HL-60 (cell line): ENCODE measurements at regions not wholly inside any gene's neighbourhood (a gene's known extent, or its start where the extent isn't known, plus 50 kb on each side); places are given as distances from the start of the nearest gene placed in this dataset.

ENCODE experiments used
- DNase-seq, 2 experiments: peaks; one replicate each; pipeline ENCODE4 v3.0.0-alpha.2; 2010 to 2020; ENCODE audit warnings: low read depth in 1 of 2, low spot score in 1 of 2
- H3K27ac ChIP-seq: fragments of 250-450 bp; sonication (Bioruptor Pico); replicated peaks from 2 replicates; pipeline ENCODE4 v1.5.1; 2020; ENCODE audit warnings: mild to moderate bottlenecking, moderate library complexity
- H3K27me3 ChIP-seq: fragments of 250-450 bp; sonication (Bioruptor Pico); 2 replicates; pipeline ENCODE4 v1.5.1; 2021; ENCODE audit warnings: mild to moderate bottlenecking, moderate library complexity; ENCODE audit not compliant: insufficient read depth, poor library complexity, severe bottlenecking
- H3K4me3 ChIP-seq: replicated peaks from 2 replicates; pipeline ENCODE4 v1.5.1; 2011; ENCODE audit warnings: mild to moderate bottlenecking, control low read depth, low read length; ENCODE audit not compliant: insufficient read depth
- CTCF ChIP-seq: IDR thresholded peaks from one replicate; pipeline ENCODE4 v1.5.1; 2011; ENCODE audit warnings: low read length, control low read depth, inconsistent platforms; ENCODE audit not compliant: insufficient read depth
- GABPA ChIP-seq: IDR thresholded peaks from 2 replicates; pipeline ENCODE4 v1.6.1; 2012; ENCODE audit warnings: low read depth
- POLR2AphosphoS5 ChIP-seq: IDR thresholded peaks from 2 replicates; pipeline ENCODE4 v1.6.1; 2012; ENCODE audit warnings: low read depth
- SPI1 ChIP-seq: IDR thresholded peaks from 2 replicates; pipeline ENCODE4 v1.6.1; 2012; ENCODE audit warnings: low read depth, mild to moderate bottlenecking, borderline replicate concordance
- TF ChIP-seq, protein P1 (sequence below): IDR thresholded peaks from 2 replicates; pipeline ENCODE4 v1.6.1; 2012; ENCODE audit warnings: low read depth; ENCODE audit not compliant: insufficient replicate concordance

DNA sequence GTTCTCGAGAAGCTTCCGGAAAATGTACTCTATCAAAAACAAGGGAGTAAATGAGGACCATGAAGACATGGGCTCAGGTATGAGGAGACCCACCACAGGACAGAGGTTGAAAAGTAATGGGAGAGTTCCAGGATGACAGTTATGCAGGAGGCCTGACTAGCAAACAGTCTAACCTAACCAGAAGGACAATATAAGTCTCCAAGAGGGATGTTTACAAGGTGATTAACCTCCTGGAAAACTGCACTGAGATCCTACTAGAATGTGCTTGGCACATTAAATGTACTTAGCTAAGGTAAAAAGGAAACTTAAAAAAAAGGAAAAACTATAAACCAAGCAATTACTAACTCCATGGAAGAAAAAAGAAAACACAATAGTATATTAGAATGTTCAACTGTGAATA, 258.3 kb downstream of the KLF5 start:
- TF ChIP-seq POLR2AphosphoS5, result no peak
- no peaks in the 10 kb centered on the region for H3K27me3 ChIP-seq
- H3K27ac ChIP-seq, result no peak overlapping the region
- H3K4me3 ChIP-seq, result no peak overlapping the region
- DNase-seq, result no peak

DNA sequence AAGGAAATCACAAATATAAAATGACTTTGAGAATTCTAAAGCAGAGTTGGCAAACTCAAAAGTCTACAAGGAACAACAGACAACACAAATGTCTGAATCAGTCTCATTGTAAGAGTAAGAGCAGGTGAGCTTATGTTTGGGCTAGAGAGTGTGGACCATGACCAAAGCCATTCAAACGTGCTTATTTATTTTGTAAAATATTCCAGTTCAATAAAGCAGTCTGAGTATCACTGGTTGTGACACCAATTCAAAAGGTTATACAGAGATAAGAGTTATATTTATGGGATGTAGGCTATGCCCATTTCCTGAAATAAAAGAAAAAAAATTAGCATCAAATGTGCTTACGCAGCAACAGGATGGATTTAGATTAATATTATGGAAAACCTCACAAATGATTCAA, 251.6 kb downstream of the KLF5 start:
- Histone ChIP-seq H3K27ac (no peak overlapping the region), H3K4me3 (no peak overlapping the region), H3K27me3 (no peaks in the 10 kb centered on the region)
- TF ChIP-seq GABPA (no peak), POLR2AphosphoS5 (no peak), CTCF (no peak), SPI1 (no peak)
- TF ChIP-seq, protein P1, sequence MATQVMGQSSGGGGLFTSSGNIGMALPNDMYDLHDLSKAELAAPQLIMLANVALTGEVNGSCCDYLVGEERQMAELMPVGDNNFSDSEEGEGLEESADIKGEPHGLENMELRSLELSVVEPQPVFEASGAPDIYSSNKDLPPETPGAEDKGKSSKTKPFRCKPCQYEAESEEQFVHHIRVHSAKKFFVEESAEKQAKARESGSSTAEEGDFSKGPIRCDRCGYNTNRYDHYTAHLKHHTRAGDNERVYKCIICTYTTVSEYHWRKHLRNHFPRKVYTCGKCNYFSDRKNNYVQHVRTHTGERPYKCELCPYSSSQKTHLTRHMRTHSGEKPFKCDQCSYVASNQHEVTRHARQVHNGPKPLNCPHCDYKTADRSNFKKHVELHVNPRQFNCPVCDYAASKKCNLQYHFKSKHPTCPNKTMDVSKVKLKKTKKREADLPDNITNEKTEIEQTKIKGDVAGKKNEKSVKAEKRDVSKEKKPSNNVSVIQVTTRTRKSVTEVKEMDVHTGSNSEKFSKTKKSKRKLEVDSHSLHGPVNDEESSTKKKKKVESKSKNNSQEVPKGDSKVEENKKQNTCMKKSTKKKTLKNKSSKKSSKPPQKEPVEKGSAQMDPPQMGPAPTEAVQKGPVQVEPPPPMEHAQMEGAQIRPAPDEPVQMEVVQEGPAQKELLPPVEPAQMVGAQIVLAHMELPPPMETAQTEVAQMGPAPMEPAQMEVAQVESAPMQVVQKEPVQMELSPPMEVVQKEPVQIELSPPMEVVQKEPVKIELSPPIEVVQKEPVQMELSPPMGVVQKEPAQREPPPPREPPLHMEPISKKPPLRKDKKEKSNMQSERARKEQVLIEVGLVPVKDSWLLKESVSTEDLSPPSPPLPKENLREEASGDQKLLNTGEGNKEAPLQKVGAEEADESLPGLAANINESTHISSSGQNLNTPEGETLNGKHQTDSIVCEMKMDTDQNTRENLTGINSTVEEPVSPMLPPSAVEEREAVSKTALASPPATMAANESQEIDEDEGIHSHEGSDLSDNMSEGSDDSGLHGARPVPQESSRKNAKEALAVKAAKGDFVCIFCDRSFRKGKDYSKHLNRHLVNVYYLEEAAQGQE, result no peak
- DNase-seq, result no peak

DNA sequence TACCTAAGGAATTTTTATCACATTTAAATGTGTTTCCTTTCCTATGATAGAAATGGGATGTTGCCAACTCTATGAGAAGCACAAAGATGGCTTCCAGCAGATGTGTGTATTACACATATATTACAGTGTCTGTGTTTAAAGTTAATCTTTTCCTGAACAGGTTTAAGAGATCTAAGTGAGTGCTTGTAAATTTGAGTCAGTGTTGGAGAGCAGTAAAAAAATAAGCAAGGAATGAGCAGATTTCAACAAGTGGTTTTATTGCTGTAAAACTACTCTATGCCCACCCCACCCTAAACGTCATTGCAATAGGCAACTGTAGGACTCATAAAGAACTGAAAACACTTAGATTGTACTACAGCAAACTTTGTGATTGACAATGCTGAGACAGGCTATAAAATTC, 248.7 kb downstream of the KLF5 start:
- TF ChIP-seq GABPA, result no peak
- TF ChIP-seq POLR2AphosphoS5, result no peak
- no peak for TF ChIP-seq CTCF
- no peak overlapping the region for H3K27ac ChIP-seq
- H3K4me3 ChIP-seq, result no peak overlapping the region
- DNase-seq, result no peak
- no peaks in the 10 kb centered on the region for H3K27me3 ChIP-seq

GRCh38 chr13:73306688-73307087, 247.9 kb downstream of the KLF5 start:
- no peak overlapping the region for H3K4me3 ChIP-seq
- H3K27ac ChIP-seq, result no peak overlapping the region
- TF ChIP-seq CTCF, result no peak
- TF ChIP-seq SPI1, result no peak
- TF ChIP-seq, protein P1, result no peak
- no peak for TF ChIP-seq POLR2AphosphoS5
- no peak for TF ChIP-seq GABPA
- no peak for DNase-seq
- H3K27me3 ChIP-seq, result no peaks in the 10 kb centered on the region
